ENCODE measurements at regions not wholly inside any gene's neighbourhood (a gene's known extent, or its start where the extent isn't known, plus 50 kb on each side); places are given as distances from the start of the nearest gene placed in this dataset.

- no peak for TF ChIP-seq FOXA1 (IDR thresholded peaks at IDR 0.05)
- no peak for TF ChIP-seq CTBP1 (IDR thresholded peaks at IDR 0.05; ENCODE audit: borderline replicate concordance)
Observed at GRCh38 chr7:46512891-46513413, 591.9 kb upstream of the IGFBP3 start.

Data from HEK293T (cell line).